ENCODE measurements at regions not wholly inside any gene's neighbourhood (a gene's known extent, or its start where the extent isn't known, plus 50 kb on each side); places are given as distances from the start of the nearest gene placed in this dataset.

GRCh38 chr14:87712396-87713090 is 280.4 kb downstream of the GALC start:
- DNase-seq = no peak

GRCh38 chr14:87705439-87705896 is 287.5 kb downstream of the GALC start:
- DNase-seq = no peak

GRCh38 chr14:87698481-87698880 is 294.5 kb downstream of the GALC start:
- DNase-seq = no peak

DNA sequence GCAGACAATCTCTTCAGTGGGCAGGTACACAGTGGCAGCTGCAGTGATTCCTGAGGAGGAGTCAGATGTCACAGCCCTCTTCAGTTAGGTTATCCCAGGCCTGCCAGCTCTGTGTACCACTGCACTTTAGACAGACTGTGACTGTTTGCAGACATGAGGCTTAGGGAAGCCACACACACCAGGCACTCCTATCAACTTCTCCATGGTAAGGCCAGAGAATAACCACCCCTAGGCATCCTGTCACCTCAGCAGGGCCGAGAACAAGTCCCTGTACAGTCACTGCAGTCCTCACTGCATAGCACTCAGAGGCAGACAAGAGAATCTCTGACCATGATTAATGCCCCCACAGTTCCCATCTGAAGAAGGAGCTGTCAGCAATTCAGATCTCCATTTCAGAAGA is 296.5 kb downstream of the GALC start:
- DNase-seq = no peak

DNA sequence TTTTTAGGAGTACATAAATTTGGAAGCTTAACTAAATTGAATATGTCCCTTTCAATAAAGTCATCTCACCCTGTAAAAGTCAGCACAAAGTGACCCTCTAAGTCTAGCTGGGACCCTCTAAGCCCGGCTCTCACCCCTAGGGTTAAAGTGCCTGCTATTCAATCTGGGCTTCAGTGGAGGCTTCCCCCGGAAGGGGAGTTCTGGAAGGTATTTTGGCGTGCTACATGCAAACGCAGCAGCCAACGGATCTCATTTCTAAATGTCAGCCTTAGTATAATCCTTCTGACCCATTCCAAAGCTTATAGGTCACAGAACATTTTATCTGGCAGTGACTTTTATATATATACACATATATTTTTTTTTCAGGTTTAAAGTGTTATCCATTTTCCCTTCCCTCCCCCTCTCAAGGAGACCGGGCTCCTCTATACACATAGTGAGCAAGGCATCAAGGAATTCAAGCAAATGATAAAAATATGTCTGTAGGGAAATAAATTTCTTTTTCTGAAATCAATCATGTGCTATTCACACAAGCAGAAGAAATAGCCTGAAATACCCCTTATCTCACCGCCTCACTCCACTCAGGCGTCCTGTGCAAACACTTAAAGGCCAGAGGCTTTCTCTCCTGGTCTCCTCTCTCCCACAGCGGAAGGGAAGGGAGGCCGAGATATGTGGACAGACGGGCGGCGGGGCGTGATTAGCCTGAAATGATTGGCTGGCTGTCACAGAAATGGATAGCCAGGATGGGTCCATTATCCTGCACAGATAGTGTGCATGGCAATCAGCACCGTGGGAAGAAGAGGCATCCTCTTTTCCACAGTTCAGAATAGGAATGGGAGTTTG is 301.7 kb downstream of the GALC start:
- DNase-seq = no peak

- no peak for DNase-seq
These were observed 302.8 kb downstream of the GALC start for GRCh38 chr14:87690076-87690613.

- no peak for DNase-seq
These were observed 304.5 kb downstream of the GALC start for GRCh38 chr14:87688524-87688923.

DNA sequence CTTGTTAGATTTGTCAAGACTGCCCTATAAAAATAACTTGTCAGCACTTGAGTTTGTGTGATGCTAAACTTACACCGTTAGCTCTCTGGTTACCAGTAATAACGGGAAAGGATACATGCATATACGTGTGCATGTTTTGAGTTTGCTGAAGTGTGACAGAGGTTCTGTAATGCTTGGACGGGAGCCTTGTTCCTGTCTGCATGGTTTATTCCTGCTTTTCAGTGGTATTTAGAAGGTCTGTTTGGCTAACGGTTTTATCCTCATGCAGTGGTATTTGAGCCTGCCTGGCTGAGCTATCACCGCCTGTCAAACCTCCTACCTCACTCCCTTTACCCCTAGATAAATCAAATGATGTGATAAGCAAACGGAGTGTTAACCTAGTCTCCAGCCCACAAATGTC is 305.6 kb downstream of the GALC start:
- no peak for DNase-seq

GRCh38 chr14:87686746-87687145 is 306.2 kb downstream of the GALC start:
- DNase-seq = no peak

- no peak for DNase-seq
These were observed 313.1 kb downstream of the GALC start for GRCh38 chr14:87679866-87680265.

DNA sequence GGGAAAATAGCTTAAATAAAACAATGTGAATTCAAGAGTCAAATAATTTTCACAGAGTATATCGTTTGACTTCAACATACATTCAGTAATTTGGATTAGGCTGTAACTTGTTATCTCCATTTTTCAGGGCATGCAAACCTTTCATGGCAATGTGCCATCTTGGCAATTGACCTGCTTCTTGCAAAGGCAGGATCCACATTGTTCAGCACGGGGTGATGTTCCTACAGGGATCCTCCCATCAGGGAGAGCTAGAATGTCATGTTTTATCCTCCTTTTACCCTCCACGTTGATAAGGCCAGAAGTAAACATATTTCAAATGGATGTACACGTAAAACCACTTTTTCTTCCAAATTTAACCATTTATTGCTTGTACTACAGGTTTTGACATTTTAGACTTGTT is 314.4 kb downstream of the GALC start:
- DNase-seq = no peak

DNA sequence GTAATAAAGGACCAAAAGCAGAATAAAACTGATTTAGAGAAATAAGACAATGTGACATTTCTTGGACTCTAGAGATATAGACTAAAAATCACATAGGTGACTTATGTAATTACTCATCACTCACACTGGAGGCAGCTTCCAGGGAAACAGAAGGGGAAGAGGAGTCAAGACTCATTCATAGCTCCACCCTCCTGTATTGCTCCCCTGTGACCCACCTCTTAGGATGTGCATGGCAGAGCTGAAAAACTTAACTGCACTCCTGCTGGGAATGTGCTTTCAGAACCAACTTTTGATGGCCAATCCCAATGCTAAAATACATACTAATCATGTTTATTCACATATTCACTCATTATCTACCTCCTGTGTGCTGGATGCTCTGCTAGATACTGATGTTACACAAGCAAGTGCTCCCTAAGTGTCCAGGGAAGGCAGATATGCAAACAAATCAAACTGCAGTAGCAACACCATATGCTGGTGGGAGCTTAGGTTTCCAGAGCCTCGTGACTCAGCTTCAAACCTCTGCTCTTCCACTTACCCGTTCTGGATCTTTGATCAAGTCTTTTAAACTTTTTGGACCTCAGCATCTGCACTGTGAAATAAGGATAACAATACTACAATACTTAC is 316.1 kb downstream of the GALC start:
- no peak for DNase-seq

- DNase-seq = no peak
These were observed 325.3 kb downstream of the GALC start for GRCh38 chr14:87667659-87668058.

DNA sequence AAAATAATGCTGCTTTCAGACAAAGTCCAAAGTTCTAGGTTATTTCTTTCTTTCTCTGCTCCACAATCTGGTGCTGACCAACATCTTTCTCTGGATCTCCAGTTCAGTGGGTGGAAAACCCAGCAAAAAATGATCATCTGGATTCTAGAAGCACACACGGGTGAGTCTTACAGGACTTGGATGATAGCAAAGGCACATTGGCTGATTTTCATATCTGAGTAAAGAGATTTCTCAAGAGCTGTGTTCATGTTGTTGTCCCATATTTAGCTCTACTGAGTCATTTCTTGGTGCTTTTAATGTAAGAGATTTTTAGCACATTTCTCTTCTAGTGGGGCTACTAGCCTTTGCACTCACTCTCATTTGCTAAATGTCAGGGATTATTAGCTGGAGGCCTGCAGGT is 336.7 kb downstream of the GALC start:
- no peak for DNase-seq

DNA sequence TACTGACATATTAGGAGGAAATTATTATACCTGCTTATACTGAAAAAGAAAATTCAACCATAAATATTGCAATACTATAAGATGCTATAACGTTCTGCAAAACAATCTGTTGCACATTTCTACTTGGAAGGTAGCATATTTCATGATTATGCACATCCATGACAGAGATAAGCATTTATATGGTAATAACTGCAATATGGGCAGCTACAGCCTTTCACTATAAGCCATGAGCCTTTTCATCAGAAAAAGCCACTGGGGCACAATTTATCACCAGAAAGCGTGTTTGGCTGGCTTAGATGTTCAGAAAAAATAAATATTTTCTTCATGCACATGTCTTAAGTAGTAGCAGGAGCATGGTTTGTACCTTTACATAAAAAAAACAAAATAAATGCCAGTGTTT is 340.7 kb downstream of the GALC start:
- DNase-seq = no peak

DNA sequence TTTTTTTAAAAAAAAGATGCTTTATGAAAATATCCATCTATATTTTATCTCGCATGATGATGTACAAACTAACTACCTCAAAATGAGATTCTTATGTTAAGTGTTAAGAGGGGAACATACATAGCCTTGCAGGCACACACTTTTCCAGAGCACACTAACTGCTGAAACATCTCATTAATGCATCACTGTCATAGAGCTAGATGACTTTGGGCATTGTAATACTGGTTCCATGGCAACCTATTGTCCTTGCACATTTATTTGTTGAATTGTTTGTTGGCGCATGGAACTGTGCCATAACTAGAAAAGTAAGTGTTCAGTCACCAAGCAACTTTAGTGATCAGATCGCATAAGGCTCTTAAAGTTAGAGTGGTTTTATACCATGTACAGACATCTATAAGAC is 348.3 kb downstream of the GALC start:
- DNase-seq = peak in 1 of 2 experiments; percentile 18

DNA sequence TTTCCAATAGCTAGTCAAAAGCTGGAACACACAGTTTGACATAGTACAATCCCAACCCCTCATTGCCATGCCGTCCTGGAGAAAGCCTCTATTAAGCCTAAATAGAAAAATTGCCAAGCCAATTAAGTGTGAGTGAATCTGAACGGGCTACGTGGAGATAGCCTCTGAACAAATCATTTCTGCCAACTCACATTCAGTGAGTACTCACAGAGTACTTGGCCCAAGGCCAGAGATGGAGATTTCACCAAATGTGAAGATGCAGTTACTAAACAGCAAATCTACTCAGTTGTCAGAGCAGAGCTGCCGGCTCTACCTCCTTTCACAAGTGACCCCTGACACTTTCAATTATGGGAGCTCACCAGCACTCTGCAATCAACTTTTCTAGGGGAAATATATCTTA is 350.0 kb downstream of the GALC start:
- DNase-seq = peak in 1 of 2 experiments; percentile 23

GRCh38 chr14:87640553-87640952 is 352.4 kb downstream of the GALC start:
- DNase-seq = no peak

- DNase-seq = no peak
These were observed 354.8 kb downstream of the GALC start for GRCh38 chr14:87638196-87638595.

DNA sequence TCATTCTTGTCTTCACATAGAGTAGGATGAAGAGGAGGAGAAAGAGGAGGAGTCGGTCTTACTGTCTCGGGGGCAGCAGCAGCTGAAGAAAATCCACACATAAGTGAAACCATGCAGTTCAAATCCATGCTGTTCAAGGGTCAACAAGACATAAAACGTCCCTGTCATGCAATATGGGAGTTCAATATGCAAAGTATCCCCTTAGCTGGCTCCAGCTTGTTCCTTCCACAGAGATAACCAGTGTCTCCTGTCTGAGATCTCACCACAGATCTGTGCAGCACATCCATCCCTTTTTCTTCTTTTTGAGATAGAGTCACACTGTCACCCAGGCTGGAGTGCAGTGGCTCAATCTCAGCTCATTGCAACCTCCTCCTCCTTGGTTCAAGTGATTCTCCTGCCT is 357.5 kb downstream of the GALC start:
- DNase-seq = no peak

- DNase-seq = no peak
These were observed 360.2 kb downstream of the GALC start for GRCh38 chr14:87632796-87633195.

GRCh38 chr14:87630846-87631245 is 362.1 kb downstream of the GALC start:
- DNase-seq = no peak

- DNase-seq = no peak
These were observed 363.2 kb downstream of the GALC start for GRCh38 chr14:87629788-87630187.

- DNase-seq = no peak
These were observed 364.2 kb downstream of the GALC start for GRCh38 chr14:87628780-87629179.

Measured in NCI-H2081 (cell line).